SW480 (cell line): ENCODE measurements at regions not wholly inside any gene's neighbourhood (a gene's known extent, or its start where the extent isn't known, plus 50 kb on each side); places are given as distances from the start of the nearest gene placed in this dataset.
"Not testable (repeated sequence)": the region's sequence is repeated elsewhere in the genome, so short reads cannot be mapped to it uniquely, and the experiment has no call there.

Experiments
- DNase-seq: peaks from one replicate; pipeline ENCODE4 v3.0.0-alpha.2; 2016; ENCODE audit warnings: low spot score

GRCh38 chr3:127071597-127072001 is 88.7 kb downstream of the PLXNA1 start:
- no peak for DNase-seq

DNA sequence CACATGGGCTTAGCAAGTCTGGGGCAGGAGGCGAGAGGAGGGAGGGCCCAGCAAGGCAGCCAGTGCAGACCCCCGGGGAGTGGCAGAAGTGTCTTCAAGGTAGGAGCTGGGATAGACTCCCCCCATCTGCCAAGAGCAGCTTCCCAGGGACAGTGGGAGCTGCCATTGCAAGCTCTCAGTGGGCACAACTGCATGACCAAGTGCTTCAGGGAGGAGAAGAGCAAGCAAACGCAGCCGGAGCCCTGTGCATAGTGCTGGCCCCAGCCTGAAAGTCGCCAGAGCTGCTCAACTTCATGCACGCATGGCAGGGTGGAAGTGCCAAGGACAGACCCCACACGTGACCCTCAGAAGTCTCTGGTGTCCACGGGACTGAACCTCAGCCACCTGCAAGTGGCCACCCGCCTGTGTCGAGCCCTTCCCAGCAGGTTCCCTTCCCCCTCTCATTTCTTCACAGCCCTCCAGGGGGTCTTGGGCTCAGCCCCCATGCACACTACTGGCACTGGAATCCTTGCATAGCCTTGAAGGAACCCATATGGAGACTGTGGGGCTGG is 89.4 kb downstream of the PLXNA1 start:
- no peak for DNase-seq

DNA sequence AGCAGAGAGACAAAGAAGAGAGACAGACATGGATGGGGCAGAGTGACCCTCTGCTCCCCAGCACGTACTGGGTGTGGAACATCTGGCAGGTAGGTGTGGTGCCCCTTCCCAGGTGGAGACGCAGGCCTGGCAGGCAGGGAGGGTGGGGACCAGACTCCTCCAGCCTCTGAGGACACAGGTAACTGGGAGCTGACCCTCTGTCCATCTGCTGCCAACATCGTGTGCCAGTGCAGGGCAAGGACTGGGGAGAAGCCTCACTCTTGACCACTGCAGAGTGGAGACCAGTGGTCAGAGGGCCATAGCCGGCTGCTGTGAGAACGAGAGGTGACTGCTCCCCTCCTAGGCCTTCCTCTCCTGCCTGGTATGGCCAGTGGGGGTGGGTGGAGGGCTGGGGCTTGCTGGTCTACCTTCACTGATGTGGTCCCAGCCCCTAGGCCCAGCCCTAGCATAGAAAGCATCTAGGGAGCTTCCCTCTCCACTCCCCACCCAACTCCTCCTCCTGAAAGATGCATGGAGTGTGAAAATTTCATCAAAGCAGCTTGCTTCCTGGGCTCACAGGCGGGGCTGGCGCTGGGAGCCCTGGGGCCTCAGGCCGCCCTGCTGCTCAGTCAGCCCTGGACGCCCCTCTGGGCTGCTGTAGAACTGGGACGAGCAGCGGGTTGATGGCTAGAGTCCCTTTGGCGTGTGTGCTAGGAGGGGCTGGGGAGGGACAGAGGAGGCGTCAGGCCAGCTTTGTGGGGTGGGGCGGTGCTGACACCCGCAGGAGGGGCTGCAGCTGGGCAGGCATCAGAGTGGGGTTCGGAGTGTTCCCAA is 90.3 kb downstream of the PLXNA1 start:
- DNase-seq: no peak

DNA sequence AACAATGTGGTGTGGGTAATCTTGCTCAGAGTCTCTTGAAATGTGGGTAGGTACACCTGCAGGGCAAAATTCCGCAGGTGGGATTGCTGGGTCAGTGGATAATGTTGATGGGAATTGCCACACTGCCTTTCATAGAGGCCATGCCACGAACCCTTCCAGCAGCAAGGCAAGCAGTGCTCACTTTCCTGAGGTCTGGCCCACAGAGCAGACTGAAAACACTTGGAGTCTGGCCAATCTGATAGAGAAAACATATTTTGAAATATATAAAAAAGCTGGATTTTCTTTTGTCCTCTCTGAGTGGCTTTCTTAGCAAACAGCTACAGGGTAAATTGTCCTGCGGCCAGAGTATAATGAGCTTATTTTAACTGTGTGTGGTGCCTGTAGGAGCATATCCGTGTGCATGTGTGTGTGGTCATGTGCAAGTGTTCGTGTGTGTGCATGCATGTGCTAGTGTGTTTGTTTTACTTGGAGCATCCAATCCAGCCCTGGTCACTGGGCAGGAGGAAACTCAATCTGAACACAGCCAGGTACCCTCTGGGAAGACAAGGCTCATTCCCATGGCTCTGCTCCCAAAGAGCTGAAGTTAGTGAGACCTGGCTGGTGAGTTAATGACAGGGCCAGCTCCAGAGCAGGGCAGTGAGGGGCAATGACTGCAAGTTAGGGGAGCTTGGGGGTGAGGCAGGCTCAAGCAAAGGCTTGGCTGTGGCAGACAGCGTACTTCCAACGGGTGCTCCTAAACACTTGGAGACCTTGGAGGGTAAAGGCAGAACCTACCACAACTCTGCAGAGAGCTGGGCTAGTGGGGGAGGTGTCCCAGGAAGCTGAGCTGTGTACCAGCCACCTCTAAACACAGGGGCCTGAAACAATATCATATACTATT is 91.3 kb downstream of the PLXNA1 start:
- no peak for DNase-seq

DNA sequence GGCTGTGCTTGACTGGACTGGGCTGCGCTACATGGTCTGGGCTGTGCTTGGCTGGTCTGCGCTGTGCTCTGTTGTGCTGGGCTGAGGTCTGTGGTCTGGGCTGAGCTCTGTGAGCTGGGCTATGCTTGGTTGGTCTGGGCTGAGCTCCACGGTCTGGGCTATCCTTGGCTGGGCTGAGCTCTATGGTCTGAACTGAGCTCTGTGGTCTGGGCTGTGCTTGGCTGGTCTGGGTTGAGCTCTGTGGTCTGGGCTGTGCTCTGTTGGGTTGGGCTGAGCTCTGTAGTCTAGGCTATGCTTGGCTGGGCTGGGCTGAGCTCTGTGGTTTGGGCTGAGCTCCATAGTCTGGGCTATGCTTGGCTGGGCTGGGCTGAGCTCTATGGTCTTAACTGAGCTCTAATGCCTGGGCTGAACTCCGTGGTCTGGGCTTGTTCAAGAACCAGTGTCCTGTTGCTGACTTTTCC is 92.0 kb downstream of the PLXNA1 start:
- DNase-seq: peak; percentile 53

DNA sequence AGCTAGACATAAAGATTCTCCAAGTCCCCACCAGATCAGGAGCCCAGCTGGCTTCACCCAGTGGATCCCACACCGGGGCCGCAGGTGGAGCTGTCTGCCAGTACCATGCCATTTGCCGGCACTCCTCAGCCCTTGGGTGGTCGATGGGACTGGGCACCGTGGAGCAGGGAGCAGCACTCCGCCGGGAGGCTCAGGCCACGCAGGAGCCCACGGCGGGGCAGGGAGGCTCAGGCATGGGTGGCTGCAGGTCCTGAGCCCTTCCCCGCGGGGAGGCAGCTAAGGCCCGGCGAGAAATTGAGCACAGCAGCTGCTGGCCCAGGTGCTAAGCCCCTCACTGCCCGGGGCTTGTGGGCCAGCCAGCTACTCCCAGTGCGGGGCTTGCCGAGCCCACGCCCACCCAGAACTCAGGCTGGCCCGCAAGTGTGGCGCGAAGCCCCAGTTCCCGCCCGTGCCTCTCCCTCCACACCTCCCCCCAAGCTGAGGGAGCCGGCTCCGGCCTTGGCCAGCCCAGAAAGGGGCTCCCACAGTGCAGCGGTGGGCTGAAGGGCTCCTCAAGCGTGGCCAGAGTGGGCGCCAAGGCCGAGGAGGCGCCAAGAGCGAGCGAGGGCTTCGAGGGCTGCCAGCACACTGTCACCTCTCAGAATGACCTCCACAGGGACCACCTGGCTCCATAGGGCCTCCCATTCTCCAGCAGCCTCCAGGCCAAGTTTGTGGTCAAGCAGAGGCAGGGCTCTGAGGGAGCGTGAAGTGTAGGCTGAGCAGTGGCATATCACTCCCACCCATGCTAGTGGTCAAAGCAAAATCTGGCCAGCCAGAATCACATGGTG is 93.5 kb downstream of the PLXNA1 start:
- DNase-seq: not testable (repeated sequence)

DNA sequence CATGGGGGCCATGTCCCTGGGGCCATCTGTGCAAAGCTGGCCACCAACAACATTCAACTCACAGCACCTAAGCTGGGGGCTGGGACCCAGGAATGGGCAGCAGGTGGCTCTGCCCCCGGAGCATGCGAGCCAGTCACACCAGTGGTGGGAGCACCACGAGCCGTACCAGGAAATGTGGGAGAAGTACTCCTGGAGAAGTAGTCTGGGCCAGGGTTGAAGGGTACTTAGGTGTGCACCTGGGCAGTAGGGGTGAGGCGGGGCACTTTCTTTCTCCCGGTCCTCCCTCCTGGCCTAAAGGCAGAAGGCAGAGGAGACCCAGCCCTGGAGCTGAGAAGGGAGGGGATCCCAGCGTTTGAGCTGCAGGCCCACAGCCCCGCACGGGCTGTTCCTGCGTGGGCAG is 94.2 kb downstream of the PLXNA1 start:
- no peak for DNase-seq

DNA sequence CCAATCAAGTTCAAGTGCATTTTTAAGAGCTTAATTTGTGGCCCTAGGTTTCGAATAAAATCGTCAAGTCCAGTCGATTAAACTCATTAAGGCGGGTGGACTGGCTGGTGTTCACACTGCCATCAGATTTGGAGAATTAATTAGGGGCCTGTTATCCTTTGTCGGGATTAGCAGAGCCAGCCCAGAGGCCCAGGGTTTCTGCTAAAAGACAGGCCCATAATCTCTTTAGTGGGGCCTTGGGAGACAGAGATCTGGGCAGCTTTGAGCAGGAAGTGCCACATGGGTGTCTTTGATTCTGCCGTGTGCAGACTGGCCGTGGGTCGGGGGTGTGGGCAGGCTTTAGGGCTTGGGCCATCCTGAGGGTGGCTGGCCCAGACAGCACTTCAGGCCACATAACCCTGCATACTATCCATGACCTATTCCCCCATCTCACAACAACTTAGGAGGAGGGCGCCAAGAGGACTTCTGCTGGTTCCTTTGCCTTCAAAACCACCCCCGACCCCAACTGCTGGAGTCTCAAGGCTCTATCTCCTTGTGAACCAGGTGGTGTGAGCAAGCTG is 94.7 kb downstream of the PLXNA1 start:
- DNase-seq: no peak

GRCh38 chr3:127078626-127079025 is 95.7 kb downstream of the PLXNA1 start:
- DNase-seq: no peak

GRCh38 chr3:127079211-127079610 is 96.3 kb downstream of the PLXNA1 start:
- DNase-seq: no peak

DNA sequence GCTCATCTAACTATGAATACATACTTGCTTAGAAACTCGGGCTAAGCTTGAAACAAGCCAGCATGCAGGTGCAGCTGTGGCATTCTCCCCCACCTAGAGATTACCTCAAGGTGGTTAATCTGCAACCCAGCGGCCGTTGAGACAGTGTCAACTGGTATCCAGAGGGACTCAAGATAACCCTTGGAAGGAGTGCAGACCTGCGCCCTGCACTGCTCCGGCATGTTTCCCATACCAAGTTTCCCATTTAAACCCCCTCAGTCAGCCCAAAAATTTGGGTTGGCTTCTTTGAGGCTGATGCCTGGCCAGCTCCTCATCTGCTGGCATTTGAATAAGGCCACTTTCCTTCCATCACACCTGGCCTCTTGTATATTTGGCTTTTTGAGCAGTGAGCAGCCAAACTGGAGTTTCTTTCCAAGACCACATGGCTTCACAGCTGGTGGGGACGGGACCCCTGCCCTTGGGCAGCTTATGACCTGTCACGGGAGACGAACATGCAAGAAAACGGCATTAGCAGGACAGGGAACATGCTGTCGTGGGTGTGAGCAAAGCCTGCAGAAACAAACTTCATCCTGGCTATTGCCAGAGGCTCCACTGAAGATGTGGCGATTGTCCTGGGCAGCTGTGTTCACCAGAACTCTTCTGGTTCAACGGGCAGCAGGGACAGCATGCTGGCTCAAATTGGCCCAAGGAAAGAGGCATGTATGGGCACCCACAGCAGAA is 98.2 kb downstream of the PLXNA1 start:
- DNase-seq: no peak

GRCh38 chr3:127082066-127082465 is 99.2 kb downstream of the PLXNA1 start:
- no peak for DNase-seq

GRCh38 chr3:127083778-127084397 is 101.0 kb downstream of the PLXNA1 start:
- no peak for DNase-seq

DNA sequence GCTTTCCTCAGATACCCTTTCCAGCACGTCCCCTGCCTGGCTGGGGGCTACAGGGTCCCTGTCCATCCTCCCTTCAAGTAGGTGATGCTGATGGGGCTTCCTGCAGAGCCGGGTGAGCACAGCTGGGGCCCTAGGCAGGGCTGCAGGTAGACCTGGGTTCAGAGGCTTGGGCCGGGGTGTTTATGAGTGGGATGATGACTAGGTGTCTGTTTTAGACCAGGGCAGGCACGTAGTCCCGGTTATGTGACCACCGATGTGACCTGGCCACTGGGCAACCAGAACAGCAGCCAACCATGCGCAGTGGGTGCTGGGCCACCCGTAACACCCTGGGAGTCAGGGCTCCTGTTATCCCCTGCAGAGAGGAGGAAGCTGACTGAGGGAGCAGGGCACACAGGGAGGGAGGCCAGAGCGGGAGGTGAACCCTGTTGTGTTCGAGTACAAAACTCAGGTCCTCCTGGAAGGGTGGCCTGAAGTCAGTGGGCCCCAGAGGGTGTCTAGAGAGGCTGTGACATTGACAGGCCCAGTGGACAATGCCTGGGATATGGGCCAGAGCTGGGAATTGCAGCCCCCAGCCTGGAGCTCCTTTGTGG is 101.6 kb downstream of the PLXNA1 start:
- no peak for DNase-seq

- no peak for DNase-seq
These were observed 102.7 kb downstream of the PLXNA1 start for GRCh38 chr3:127085576-127085975.

- not testable (repeated sequence) for DNase-seq
These were observed 103.7 kb downstream of the PLXNA1 start for GRCh38 chr3:127086591-127086990.

GRCh38 chr3:127087441-127087840 is 104.5 kb downstream of the PLXNA1 start:
- no peak for DNase-seq

DNA sequence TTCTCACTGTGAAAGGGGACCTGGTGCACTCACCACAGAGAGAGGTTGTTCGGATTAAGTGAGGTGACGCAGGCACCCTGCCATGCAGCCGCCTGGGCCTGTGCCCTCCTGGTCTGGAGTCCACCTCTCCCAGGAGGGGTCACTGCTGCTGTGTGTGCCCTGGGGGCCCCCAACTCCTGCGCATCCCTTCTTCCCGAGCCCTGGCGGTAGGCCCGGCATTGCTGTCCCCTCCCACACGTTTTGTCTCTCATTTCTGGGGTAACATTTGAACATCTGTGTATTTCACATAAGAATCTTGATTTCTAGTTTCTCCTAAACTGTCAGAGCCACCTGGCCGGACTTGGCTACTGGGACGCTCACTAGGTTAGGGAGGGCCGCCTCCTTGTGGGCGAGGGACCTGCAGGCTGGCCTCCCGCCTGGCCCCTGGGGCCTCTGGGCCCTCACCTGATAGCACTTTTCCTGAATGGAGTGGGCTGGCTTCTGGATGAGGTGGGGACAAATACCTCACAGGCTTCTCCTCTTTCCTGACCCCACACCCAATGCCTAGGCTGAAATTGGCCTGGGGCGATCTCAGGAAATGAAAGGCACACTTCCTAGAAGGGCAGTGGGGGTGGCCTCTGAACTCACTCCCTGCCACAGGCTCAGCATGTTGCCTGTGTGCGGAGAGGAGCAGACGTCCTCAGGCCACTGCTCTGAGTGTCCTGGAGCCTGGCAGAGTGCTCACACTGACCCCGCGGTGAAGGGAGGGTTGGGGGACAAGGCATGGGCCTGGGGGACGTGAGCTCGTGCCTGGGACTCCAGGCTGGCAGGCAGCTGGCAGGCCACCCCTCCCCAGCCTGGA is 104.2 kb upstream of the PRR23E start:
- no peak for DNase-seq
